Testis (tissue), 2 donors: ENCODE measurements at regions not wholly inside any gene's neighbourhood (a gene's known extent, or its start where the extent isn't known, plus 50 kb on each side); places are given as distances from the start of the nearest gene placed in this dataset.

Source experiments
- DNase-seq: peaks from one replicate; pipeline ENCODE4 v3.0.0-alpha.2; 2019
- H3K27ac ChIP-seq, 2 donors: fragments of 200-600 bp; sonication (generic); one replicate each; pipeline ENCODE4 v1.5.1; 2019
- H3K27me3 ChIP-seq: fragments of 200-600 bp; sonication (generic); one replicate; pipeline ENCODE4 v1.5.1; 2019
- H3K36me3 ChIP-seq: fragments of 200-600 bp; sonication (generic); one replicate; pipeline ENCODE4 v1.5.1; 2017; ENCODE audit warnings: low read depth; ENCODE audit errors: missing control alignments
- H3K4me1 ChIP-seq: fragments of 200-600 bp; sonication (generic); one replicate; pipeline ENCODE4 v1.5.1; 2019
- H3K4me3 ChIP-seq, 2 donors: fragments of 200-600 bp; sonication (generic); one replicate each; pipeline ENCODE4 v1.5.1; 2017 to 2019
- H3K9me3 ChIP-seq: fragments of 200-600 bp; sonication (generic); one replicate; pipeline ENCODE4 v1.5.1; 2017
- CTCF ChIP-seq, 3 experiments: fragments of 450-650 bp in 2 of 3; fragments of 200-600 bp in 1 of 3; sonication (generic) in 1 of 3; IDR thresholded peaks; one replicate each; pipeline ENCODE4 v1.5.1; 2016 to 2019; ENCODE audit warnings: antibody characterized with exemption in 3 of 3, mild to moderate bottlenecking in 2 of 3, moderate library complexity in 1 of 3
- POLR2A ChIP-seq: fragments of 450-650 bp; IDR thresholded peaks from one replicate; pipeline ENCODE4 v1.6.1; 2017; ENCODE audit warnings: antibody characterized with exemption, mild to moderate bottlenecking, moderate library complexity
- WGBS, 2 donors: methylation state at CpG; one replicate each; pipeline ENCODE4 v1.1.5; 2018; 5-methylcytosine and 5-hydroxymethylcytosine counted together
- intact Hi-C: fragments of 100-400 bp; cut with DNase I; formaldehyde crosslinking; loops from one replicate; pipeline ENCODE4 v1.15.1; 2023; ENCODE audit warnings: low total_unique reads

- Histone ChIP-seq H3K27ac (no peak overlapping the region), H3K4me3 (no peak overlapping the region), H3K27me3 (no peaks in the 10 kb centered on the region), H3K9me3 (no peaks in the 10 kb centered on the region), H3K4me1 (no peaks in the 10 kb centered on the region), H3K36me3 (no peaks in the 10 kb centered on the region)
- no peak for DNase-seq
- intact Hi-C loops: no loop called here
- WGBS, 2 donors: 58 to 69% methylated on average over 3 of the region's 3 CpGs
- TF ChIP-seq CTCF (IDR thresholded peaks at IDR 0.05) (no peak), POLR2A (no peak)
Measured at GRCh38 chr14:44780989-44781388, 180.8 kb downstream of the KLHL28 start.

GRCh38 chr14:44778604-44779003 is 183.1 kb downstream of the KLHL28 start:
- Histone ChIP-seq H3K4me3 (no peak overlapping the region), H3K4me1 (no peaks in the 10 kb centered on the region), H3K27me3 (no peaks in the 10 kb centered on the region), H3K36me3 (no peaks in the 10 kb centered on the region), H3K9me3 (no peaks in the 10 kb centered on the region), H3K27ac (no peak overlapping the region)
- no peak for TF ChIP-seq POLR2A
- no peak for TF ChIP-seq CTCF (IDR thresholded peaks at IDR 0.05)
- WGBS, 2 donors: 39 to 47% methylated on average over 2 of the region's 2 CpGs
- intact Hi-C loops: no loop called here
- DNase-seq: no peak

GRCh38 chr14:44777584-44777983 is 184.2 kb downstream of the KLHL28 start:
- H3K27me3 ChIP-seq: no peaks in the 10 kb centered on the region
- DNase-seq: no peak
- H3K4me3 ChIP-seq: no peak overlapping the region
- H3K4me1 ChIP-seq: no peaks in the 10 kb centered on the region
- H3K27ac ChIP-seq: no peak overlapping the region
- H3K9me3 ChIP-seq: no peaks in the 10 kb centered on the region
- intact Hi-C loops: no loop called here
- no peaks in the 10 kb centered on the region for H3K36me3 ChIP-seq
- WGBS, 2 donors: 79 to 87% methylated on average over 5 of the region's 5 CpGs
- TF ChIP-seq POLR2A: no peak
- TF ChIP-seq CTCF (IDR thresholded peaks at IDR 0.05): no peak

GRCh38 chr14:44775248-44775647 is 186.5 kb downstream of the KLHL28 start:
- Histone ChIP-seq H3K27ac (no peak overlapping the region), H3K9me3 (no peaks in the 10 kb centered on the region), H3K4me1 (no peaks in the 10 kb centered on the region), H3K27me3 (no peaks in the 10 kb centered on the region), H3K36me3 (no peaks in the 10 kb centered on the region), H3K4me3 (no peak overlapping the region)
- DNase-seq: no peak
- WGBS, 2 donors: 80 to 92% methylated on average over 3 of the region's 3 CpGs
- intact Hi-C loops: no loop called here
- TF ChIP-seq CTCF (IDR thresholded peaks at IDR 0.05): no peak
- no peak for TF ChIP-seq POLR2A

GRCh38 chr14:44774396-44774795 is 187.4 kb downstream of the KLHL28 start:
- no peaks in the 10 kb centered on the region for H3K4me1 ChIP-seq
- DNase-seq: no peak
- 85% methylated on average over 2 of the region's 2 CpGs for WGBS, 2 donors
- H3K9me3 ChIP-seq: no peaks in the 10 kb centered on the region
- no peaks in the 10 kb centered on the region for H3K27me3 ChIP-seq
- H3K27ac ChIP-seq: no peak overlapping the region
- H3K4me3 ChIP-seq: no peak overlapping the region
- no peaks in the 10 kb centered on the region for H3K36me3 ChIP-seq
- no peak for TF ChIP-seq CTCF (IDR thresholded peaks at IDR 0.05)
- no peak for TF ChIP-seq POLR2A
- intact Hi-C loops: no loop called here
